ENCODE measurements at regions not wholly inside any gene's neighbourhood (a gene's known extent, or its start where the extent isn't known, plus 50 kb on each side); places are given as distances from the start of the nearest gene placed in this dataset.

DNA sequence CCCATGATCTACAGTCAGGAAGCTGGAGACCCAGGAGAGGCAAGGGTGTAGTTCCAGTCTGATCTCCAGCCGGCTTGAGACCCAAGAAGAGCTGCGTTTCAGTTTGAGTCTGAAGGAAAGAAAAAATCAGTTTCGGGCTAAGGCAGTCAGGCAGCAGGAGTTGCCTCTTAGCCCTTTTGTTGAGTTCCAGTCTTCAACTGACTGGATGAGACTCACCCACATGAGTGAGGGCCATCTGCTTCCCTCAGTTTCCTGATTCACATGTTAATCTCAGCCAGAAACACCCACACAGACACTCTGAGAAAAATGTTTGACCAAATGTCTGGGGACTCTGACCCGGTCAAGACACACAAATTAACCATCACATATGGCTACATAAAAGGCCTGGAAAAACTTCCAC, 73.6 kb upstream of the ELOVL6 start:
- no peak for DNase-seq

DNA sequence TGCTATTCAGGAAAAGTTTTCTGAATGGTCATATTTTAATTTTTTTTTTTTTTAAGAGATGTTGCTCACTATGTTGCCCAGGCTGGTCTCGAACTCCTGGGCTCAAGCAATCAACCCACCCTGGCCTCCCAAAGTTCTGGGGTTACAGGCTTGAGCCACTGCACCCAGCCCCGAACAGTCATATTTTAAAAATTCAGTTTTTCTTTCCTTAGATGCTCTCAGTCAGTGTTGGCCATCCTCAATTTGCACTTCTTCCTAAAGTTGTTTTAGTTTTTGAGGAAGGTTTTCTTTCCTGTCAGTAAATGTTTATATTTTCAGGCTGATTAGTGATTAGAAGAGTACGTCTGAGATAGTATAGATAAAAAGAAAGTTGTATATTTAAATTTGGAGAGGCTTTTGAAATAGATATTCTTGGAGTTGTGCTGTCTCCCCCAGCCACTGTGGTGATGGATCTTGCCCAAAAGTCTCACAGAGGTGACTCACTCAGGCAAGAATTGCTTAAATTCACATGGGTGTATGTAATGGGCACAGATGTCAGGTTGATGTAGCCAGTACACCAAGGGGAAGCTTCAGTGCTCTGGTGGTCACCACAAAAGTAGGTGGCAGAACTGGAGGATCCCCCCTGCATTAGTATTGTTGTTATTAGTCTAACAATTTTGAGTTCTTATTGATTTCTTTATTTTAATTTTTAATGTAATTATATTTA, 72.2 kb upstream of the ELOVL6 start:
- DNase-seq, result no peak

DNA sequence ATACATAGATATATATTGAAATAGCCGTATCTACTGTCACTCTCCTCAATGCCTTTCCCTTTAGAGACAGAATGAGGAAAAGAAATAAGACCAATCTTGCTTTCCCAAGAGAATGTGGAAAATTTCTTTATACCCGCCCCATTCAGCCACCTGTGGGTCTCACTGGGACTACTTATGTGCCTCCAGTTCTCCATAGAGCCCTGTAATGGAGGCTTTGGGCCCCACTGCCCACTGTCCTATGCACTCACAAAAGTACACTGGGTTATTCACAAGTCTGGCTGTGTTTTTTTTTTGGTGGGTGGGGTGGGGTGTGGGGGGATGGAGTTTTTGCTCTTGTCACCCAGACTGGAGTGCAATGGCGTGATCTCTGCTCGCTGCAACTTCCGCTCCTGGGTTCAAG, 70.4 kb upstream of the ELOVL6 start:
- no peak for DNase-seq

DNA sequence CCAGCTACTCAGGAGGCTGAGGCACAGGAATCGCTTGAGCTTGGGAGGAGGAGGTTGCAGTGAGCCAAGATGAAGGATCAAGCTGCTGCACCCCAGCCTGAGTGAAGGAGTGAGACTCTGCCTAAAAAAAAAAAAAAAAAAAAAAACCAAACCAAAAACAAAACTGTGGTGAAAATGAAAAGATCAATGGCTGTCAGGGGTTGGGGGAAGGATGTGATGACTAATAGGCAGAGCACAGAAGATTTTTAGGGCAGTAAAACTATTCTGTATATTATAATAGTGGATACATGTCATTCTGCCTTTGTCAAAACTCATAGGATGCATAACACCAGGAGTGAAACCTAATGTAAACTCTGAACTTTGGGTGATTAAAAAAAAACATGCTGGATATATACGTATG, 69.9 kb upstream of the ELOVL6 start:
- DNase-seq, result no peak

DNA sequence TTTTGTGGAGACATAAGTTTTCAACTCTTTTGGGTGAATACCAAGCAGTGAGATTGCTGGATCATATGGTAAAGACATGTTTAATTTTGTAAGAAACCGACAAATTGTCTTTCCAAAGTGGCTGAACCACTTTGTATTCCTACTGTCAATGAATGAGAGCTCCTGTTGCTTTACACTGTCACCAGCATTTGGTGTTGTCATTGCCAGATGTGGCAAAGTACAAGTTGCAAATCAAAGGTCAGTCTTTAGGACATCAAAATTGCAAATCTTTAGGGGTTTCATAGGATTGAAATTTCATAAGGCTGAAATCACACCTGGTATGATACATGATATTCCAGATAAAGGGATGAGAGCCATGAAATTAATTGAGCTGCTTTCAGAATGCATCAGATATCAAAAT, 67.7 kb upstream of the ELOVL6 start:
- no peak for DNase-seq

DNA sequence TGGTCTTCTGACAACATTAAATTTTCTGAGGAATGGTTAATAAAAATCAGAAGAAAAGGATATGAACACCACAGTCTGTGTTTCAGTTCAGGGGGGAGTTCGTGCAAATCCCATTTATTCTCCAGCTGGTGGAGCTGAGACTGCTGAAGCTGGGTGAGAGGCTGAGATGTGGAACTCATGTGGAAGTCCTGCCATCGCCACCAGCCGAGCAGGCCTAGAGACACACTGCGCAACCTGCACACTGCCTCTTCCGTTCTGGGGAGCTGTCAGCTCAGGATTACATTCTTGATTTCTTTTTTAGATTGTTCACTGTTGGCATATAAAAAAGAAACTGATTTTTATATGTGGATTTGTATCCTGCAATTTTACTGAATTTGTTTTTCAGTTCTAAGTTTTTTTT, 66.6 kb upstream of the ELOVL6 start:
- no peak for DNase-seq

DNA sequence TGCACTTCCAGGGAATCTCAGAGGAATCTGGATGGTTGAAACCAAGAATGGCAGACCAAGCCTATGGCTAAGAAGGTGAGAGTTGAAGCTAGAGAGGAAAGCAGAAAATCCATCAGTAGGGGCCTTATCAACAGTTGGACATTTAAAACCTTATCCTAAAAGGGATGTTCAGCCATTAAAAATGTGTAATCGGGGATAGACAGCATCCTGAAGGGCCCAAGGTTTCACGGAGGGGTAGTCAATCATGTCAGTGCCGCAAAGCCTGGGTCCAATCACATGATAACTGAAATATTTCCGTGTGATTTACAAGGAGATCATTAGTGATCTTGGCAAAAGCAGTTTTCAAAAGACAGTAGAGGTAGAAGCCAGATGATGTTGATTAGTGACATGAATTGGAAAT, 61.9 kb upstream of the ELOVL6 start:
- DNase-seq, result no peak

DNA sequence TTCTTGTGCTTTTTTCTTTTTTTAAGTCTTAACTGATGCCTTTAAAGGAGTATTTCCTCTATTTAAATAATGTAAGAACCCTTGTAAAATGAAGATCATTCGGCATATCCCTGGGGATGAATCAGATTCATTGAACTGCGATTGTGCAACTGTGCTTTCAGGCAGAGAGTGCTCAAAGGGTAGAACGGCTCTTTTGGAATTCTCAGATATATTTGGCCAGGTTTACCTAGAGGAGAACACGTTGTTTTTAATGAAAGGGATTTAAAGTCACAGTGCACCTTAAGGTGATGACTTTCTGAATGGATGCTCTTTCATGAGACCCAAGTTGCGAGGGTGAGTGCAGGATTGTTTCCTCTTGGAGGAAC, 51.6 kb upstream of the ELOVL6 start:
- DNase-seq, result no peak

DNA sequence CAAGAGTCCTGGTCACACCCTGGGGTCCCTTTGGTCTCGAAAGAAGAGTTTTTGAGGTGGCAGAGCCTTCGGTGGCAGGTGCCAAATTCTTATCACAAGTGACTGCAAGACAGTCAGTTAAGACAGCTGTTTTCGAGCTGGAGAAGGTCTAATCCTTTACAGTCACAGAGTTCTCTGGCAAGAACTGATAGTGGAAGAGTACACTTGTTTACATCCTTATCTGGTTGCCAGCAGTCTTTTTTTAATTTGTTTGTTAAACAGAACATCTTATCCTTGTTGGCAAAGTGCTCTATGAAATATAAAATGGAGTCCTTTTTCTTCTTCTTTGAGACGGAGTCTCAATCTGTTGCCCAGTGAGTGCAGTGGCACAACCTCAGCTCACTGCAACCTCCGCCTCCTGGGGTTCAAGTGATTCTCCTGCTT, 50.4 kb upstream of the ELOVL6 start:
- DNase-seq, result no peak

All from NCI-H187 treated with DMSO at 0.1 percent for 48 hours (cell line).